ENCODE measurements at regions not wholly inside any gene's neighbourhood (a gene's known extent, or its start where the extent isn't known, plus 50 kb on each side); places are given as distances from the start of the nearest gene placed in this dataset.

GRCh38 chr11:95308512-95309035 is 77.6 kb upstream of the SESN3 start:
- Histone ChIP-seq H2BK120ac (ENCODE audit: low read depth, low read length) (no peak overlapping the region), H3K9me3 (ENCODE audit: control insufficient read depth, insufficient read depth, low read length) (no peaks in the 10 kb centered on the region), H2BK20ac (ENCODE audit: low read depth, low read length) (no peak overlapping the region), H3K4me1 (ENCODE audit: control insufficient read depth, insufficient read depth, low read length) (no peaks in the 10 kb centered on the region), H2AK9ac (replicated peaks; ENCODE audit: low read depth, low read length, poor library complexity) (no peak overlapping the region), H3K9me1 (ENCODE audit: insufficient read depth, low read length) (no peaks in the 10 kb centered on the region), H3K27me3 (ENCODE audit: control insufficient read depth, insufficient read depth, low read length) (no peaks in the 10 kb centered on the region), H4K8ac (ENCODE audit: low read depth in 2 of 2, low read length in 2 of 2) (no peak overlapping the region), H3K36me3 (ENCODE audit: control insufficient read depth, insufficient read depth, low read length) (no peaks in the 10 kb centered on the region), H3K14ac (replicated peaks; ENCODE audit: low read depth, low read length) (no peak overlapping the region), H2AFZ (replicated peaks; ENCODE audit: low read length, poor library complexity) (no peak overlapping the region), H3K18ac (ENCODE audit: low read depth, low read length) (no peak overlapping the region), H3K4me2 (ENCODE audit: low read depth, low read length) (no peak overlapping the region), H3K79me1 (ENCODE audit: low read depth in 1 of 2, low read length in 2 of 2) (no peaks in the 10 kb centered on the region), H4K91ac (ENCODE audit: insufficient read depth, low read depth, low read length) (no peak overlapping the region), H3K56ac (ENCODE audit: extremely low read depth, insufficient read depth, low read length) (no peak overlapping the region), H2AK5ac (ENCODE audit: low read depth, low read length) (no peak overlapping the region), H3K4ac (ENCODE audit: low read depth, low read length) (no peak overlapping the region), H3K27ac (ENCODE audit: insufficient read depth, low read length) (no peak overlapping the region), H2BK15ac (ENCODE audit: low read depth, low read length) (no peak overlapping the region), H3K23ac (ENCODE audit: low read depth, low read length) (no peak overlapping the region), H3K4me3 (ENCODE audit: insufficient read depth, low read depth, low read length) (no peak overlapping the region), H2BK5ac (ENCODE audit: low read depth, low read length, poor library complexity, severe bottlenecking) (no peak overlapping the region), H3K9ac (ENCODE audit: low read depth, low read length) (no peak overlapping the region), H4K20me1 (ENCODE audit: insufficient read depth, low read length) (no peaks in the 10 kb centered on the region), H4K5ac (ENCODE audit: low read depth, low read length) (no peak overlapping the region)
- intact Hi-C loops (cut with micrococcal nuclease) (no loop called here), dilution Hi-C loops (cut with HindIII; ENCODE audit: low sequenced_read_pairs, unreplicated experiment) (no loop called here), in situ Hi-C loops (cut with MboI; ENCODE audit: low sequenced_read_pairs) (no loop called here)
- DNase-seq (no peak), ATAC-seq (ENCODE audit: low read depth) (no peak)
- BruUV-seq (replicated peaks) = no TSS peak
- TF ChIP-seq FOS (IDR thresholded peaks at IDR 0.05; ENCODE audit: low read depth, low read length) (no peak), NFE2L2 (IDR thresholded peaks at IDR 0.05; ENCODE audit: low read depth, low read length) (no peak), CTCF (conservative IDR thresholded peaks at IDR 0.05; ENCODE audit: low read depth, low read length) (no peak), CEBPB (IDR thresholded peaks at IDR 0.05; ENCODE audit: low read depth, low read length) (no peak), USF2 (IDR thresholded peaks at IDR 0.05; ENCODE audit: low read depth, low read length) (no peak), ELK1 (IDR thresholded peaks at IDR 0.05; ENCODE audit: borderline replicate concordance, low read depth, low read length) (no peak), BHLHE40 (IDR thresholded peaks at IDR 0.05; ENCODE audit: low read depth, low read length) (no peak), CHD1 (IDR thresholded peaks at IDR 0.05; ENCODE audit: low read depth, low read length) (no peak), POLR2A (IDR thresholded peaks at IDR 0.05; ENCODE audit: low read depth, low read length) (no peak), RCOR1 (IDR thresholded peaks at IDR 0.05; ENCODE audit: insufficient replicate concordance, low read length) (no peak)
- POLR2A ChIA-PET (ENCODE audit: unreplicated experiment) = no interaction called here
- WGBS, 2 experiments (ENCODE audit: extremely low coverage in 2 of 2, insufficient read length in 1 of 2) = no CpG with 5 or more reads among the region's 2 CpGs
- CTCF ChIA-PET = no interaction called here

Measured in IMR-90 (cell line).